ENCODE measurements at regions not wholly inside any gene's neighbourhood (a gene's known extent, or its start where the extent isn't known, plus 50 kb on each side); places are given as distances from the start of the nearest gene placed in this dataset.
A peak's percentile ranks its signal among the peaks of the same experiment; 100 is the strongest.

GRCh38 chr2:145166731-145167302 is 646.9 kb upstream of the ZEB2 start:
- no peak for DNase-seq (ENCODE audit: low read depth, low spot score)

GRCh38 chr2:145161656-145162055 is 641.7 kb upstream of the ZEB2 start:
- no peak for DNase-seq (ENCODE audit: low read depth, low spot score)

- DNase-seq (ENCODE audit: low read depth, low spot score), result no peak
These were observed 640.9 kb upstream of the ZEB2 start for GRCh38 chr2:145160855-145161254.

DNA sequence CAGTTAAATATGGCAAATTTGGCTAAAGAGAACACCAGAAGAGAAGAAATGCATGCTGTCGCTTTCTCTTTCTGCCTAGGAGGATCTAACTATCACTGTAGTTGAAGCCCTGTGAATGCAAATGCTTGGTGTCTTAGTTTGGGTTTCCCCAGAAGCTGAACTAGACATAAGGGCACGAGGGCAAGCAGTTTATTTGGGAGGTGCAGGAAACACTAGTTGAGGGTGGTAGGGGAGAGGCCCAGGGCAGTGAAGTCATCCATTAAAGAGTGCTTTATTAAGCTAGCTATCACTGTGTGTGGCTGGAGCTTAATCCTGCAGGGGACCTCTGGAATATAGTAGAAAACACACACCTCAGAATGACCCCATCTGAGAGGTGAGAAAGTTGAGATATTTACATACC is 639.8 kb upstream of the ZEB2 start:
- no peak for DNase-seq (ENCODE audit: low read depth, low spot score)

GRCh38 chr2:145157741-145158591 is 638.0 kb upstream of the ZEB2 start:
- peak; percentile 91 for DNase-seq (ENCODE audit: low read depth, low spot score)

DNA sequence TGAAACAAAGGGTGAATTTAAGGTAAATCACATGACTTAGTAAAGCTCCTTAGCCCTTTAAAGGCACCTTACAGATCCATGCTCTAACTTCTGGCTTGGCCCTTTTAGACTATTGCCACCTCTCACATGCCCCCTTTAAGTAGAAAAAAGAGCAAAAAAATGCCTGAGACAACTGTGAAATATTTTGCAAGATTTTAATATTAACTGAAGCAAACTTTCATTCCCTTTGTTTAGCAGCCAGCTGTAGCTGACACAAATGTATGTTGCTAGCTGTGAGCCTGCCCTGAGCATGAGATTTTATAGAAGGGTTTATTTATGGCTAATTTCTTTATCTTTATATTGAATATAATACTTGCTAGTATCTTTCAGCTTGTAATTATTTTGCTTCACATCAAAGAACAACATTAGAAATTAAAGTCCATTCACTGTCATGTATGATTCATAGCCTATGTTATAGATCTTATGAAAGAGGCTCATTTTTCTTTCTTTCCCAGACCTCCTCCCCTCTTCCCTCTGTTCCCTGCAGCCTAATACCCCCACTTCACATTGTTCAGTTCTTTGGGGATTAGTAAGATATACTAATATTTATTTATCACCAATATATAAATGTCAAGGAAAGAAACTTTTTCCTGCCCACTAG is 637.2 kb upstream of the ZEB2 start:
- DNase-seq (ENCODE audit: low read depth, low spot score), result no peak

DNA sequence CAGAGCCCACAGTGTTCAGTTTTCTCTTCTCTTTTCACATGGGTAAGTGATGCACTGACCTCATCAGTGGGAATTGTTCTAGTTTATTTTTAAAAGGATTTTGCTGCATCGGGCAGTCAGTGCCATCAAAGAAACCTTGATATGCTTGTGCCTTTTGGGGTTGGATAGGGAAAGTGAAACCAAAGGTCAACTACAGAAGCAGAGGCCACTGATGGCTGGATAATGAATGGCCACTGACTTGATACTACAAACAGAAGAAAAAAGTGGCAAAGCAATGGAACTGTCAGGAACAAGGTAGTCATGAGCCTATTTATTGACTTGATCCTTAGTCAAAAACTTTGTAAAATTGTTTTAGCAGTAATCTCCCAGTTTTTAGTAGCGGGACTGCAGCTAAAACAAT is 636.3 kb upstream of the ZEB2 start:
- DNase-seq (ENCODE audit: low read depth, low spot score), result no peak

DNA sequence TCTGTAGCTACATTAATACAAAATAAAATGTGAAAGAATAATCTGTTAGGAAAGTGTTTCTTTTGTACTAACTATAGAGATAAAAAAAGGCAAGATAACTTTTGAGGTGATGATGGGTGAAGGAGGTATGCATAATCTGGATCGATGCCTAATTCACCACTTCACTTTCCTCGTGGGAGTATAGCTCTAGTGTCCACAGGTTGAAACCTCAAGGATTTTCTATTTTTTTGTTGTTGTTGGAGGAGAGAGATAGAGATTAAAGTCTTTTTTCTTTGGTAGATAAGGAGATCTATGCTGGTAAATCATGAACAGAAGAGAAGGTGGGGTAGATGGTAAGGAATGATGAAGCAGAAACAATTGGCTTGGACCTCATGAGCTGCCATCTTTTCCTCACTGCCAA is 635.3 kb upstream of the ZEB2 start:
- DNase-seq (ENCODE audit: low read depth, low spot score), result no peak

GRCh38 chr2:145154731-145155130 is 634.8 kb upstream of the ZEB2 start:
- no peak for DNase-seq (ENCODE audit: low read depth, low spot score)

- DNase-seq (ENCODE audit: low read depth, low spot score), result no peak
These were observed 626.8 kb upstream of the ZEB2 start for GRCh38 chr2:145146691-145147090.

- no peak for DNase-seq (ENCODE audit: low read depth, low spot score)
These were observed 624.3 kb upstream of the ZEB2 start for GRCh38 chr2:145144131-145144728.

DNA sequence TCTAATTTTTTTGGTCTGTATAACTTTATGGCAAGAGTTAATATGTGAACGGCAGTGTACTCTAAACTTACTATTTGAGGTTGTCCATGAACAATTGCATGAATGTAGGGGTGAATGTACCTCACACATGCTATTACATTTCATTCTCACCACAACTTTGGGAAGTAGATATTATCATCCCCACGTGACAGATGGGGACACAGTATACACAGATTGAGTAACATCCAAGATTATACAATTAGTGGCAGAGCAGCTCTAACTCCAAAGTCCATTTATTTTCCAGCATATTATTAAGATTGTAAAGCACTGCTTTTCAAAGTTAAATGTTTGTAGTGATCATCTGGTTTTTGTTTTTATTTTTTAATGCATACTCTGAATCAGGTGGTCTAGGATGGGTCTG is 622.1 kb upstream of the ZEB2 start:
- no peak for DNase-seq (ENCODE audit: low read depth, low spot score)

- no peak for DNase-seq (ENCODE audit: low read depth, low spot score)
These were observed 620.7 kb upstream of the ZEB2 start for GRCh38 chr2:145140658-145141057.

GRCh38 chr2:145138626-145139025 is 618.7 kb upstream of the ZEB2 start:
- no peak for DNase-seq (ENCODE audit: low read depth, low spot score)

GRCh38 chr2:145137901-145138300 is 618.0 kb upstream of the ZEB2 start:
- no peak for DNase-seq (ENCODE audit: low read depth, low spot score)

GRCh38 chr2:145137211-145137610 is 617.3 kb upstream of the ZEB2 start:
- DNase-seq (ENCODE audit: low read depth, low spot score), result no peak

DNA sequence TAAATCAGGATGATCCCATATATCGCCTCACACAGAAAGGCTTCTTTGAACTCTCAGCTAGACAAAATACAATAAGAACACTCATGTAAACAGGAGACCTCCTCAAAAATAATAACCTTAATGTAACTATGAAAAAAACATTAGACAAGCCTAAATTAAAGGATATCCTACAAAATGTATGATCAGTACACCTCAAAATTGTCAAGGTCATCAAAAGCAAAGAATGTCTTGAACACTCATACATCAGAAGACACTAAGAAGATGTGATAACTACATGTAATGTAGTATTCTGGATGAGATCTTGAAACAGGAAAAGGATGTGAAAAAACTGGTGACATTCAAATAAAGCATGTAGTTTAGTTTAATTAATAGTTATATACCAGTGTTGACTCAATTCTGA is 616.8 kb upstream of the ZEB2 start:
- DNase-seq (ENCODE audit: low read depth, low spot score), result no peak

DNA sequence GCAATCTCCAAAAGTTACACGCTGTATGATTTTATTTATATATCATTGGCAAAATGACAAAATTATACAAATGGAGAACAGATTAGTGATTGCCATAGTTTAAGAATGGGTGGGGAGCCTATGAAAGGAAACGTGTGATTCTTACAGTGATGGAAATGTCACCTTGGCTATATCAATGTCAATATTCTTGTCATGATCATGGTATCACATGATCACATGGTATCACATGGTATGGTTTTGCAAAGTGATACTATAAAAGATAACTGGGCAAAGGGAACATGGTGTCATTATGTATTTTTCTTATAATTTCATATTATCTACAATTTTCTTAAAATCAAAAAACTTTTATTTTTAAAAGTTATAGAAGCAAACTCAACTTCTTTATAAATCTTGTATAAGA is 606.2 kb upstream of the ZEB2 start:
- no peak for DNase-seq (ENCODE audit: low read depth, low spot score)

GRCh38 chr2:145124085-145124484 is 604.2 kb upstream of the ZEB2 start:
- no peak for DNase-seq (ENCODE audit: low read depth, low spot score)

GRCh38 chr2:145123606-145124005 is 603.7 kb upstream of the ZEB2 start:
- DNase-seq (ENCODE audit: low read depth, low spot score), result no peak

DNA sequence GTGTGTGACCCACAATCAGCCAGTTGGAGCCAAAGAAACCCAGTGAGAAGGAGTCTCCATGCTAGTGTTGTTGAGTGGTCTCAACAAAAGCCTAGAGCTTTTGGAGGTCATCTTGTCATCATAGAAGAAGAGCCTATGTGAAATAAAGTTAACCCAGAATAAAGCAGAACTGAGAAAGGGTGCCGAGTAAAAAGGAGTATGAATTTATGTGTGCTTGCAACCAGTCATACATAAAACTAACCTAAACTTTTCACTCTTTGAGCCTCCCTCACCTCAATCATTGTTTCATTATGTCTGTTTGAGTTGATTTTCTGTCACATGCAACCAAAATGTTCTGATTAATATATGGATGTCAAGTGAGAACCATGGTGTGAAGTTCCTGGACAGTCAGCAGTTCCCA is 599.3 kb upstream of the ZEB2 start:
- DNase-seq (ENCODE audit: low read depth, low spot score), result no peak
